MM.1S (cell line): ENCODE measurements at regions not wholly inside any gene's neighbourhood (a gene's known extent, or its start where the extent isn't known, plus 50 kb on each side); places are given as distances from the start of the nearest gene placed in this dataset.

ENCODE experiments used
- DNase-seq: peaks from one replicate; pipeline ENCODE4 v3.0.0-alpha.2; 2015
- H2AFZ ChIP-seq: fragments of 300-600 bp; sonication (generic); 2 replicates; pipeline ENCODE4 v1.6.0; 2016; ENCODE audit warnings: antibody characterized with exemption, low read length
- H3F3A ChIP-seq: fragments of 300-600 bp; sonication (generic); 2 replicates; pipeline ENCODE4 v1.6.1; 2016; ENCODE audit warnings: mild to moderate bottlenecking, antibody characterized with exemption, low read length, moderate library complexity, mixed read lengths; ENCODE audit not compliant: insufficient read depth
- H3K27ac ChIP-seq: fragments of 300-600 bp; sonication (generic); 2 replicates; pipeline ENCODE4 v1.5.1; 2016; ENCODE audit warnings: mild to moderate bottlenecking, low read length
- H3K27me3 ChIP-seq: fragments of 300-600 bp; sonication (generic); replicated peaks from 2 replicates; pipeline ENCODE4 v1.6.0; 2016; ENCODE audit warnings: low read length; ENCODE audit not compliant: insufficient read depth
- H3K36me3 ChIP-seq: fragments of 300-600 bp; sonication (generic); replicated peaks from 2 replicates; pipeline ENCODE4 v1.6.1; 2016; ENCODE audit warnings: mild to moderate bottlenecking, low read length, mixed read lengths; ENCODE audit not compliant: insufficient read depth
- H3K4me1 ChIP-seq: fragments of 300-600 bp; sonication (generic); 2 replicates; pipeline ENCODE4 v1.6.1; 2016; ENCODE audit warnings: low read length, mixed read lengths
- H3K4me2 ChIP-seq: fragments of 300-600 bp; sonication (generic); 2 replicates; pipeline ENCODE4 v1.6.0; 2016; ENCODE audit warnings: low read depth, low read length
- H3K4me3 ChIP-seq: fragments of 300-600 bp; sonication (generic); 2 replicates; pipeline ENCODE4 v1.5.1; 2016; ENCODE audit warnings: low read length, mixed read lengths
- H3K79me2 ChIP-seq: fragments of 300-600 bp; sonication (generic); 2 replicates; pipeline ENCODE4 v1.6.1; 2016; ENCODE audit warnings: mixed run types, low read length, mixed read lengths
- H3K9ac ChIP-seq: fragments of 300-600 bp; sonication (generic); 2 replicates; pipeline ENCODE4 v1.6.1; 2016; ENCODE audit warnings: low read length, mixed read lengths
- H3K9me2 ChIP-seq: fragments of 300-600 bp; sonication (generic); replicated peaks from 2 replicates; pipeline ENCODE4 v1.6.1; 2016; ENCODE audit warnings: mild to moderate bottlenecking, low read length, mixed read lengths; ENCODE audit not compliant: insufficient read depth
- H3K9me3 ChIP-seq: fragments of 300-600 bp; sonication (generic); replicated peaks from 2 replicates; pipeline ENCODE4 v1.6.1; 2016; ENCODE audit warnings: mild to moderate bottlenecking, low read length, mixed read lengths; ENCODE audit not compliant: insufficient read depth
- H4K20me1 ChIP-seq: fragments of 300-600 bp; sonication (generic); 2 replicates; pipeline ENCODE4 v1.6.1; 2016; ENCODE audit warnings: mild to moderate bottlenecking, low read length, moderate library complexity, mixed read lengths; ENCODE audit not compliant: insufficient read depth
- CTCF ChIP-seq: fragments of 300-600 bp; sonication (generic); IDR thresholded peaks from 2 replicates; pipeline ENCODE4 v1.5.1; 2016; ENCODE audit warnings: antibody characterized with exemption, low read length, mixed read lengths
- EZH2 ChIP-seq: fragments of 300-600 bp; sonication (generic); optimal IDR thresholded peaks from 2 replicates; pipeline ENCODE3; 2017; ENCODE audit warnings: low read depth, mild to moderate bottlenecking, antibody characterized with exemption, low read length, mixed read lengths
- EZH2phosphoT487 ChIP-seq: fragments of 300-600 bp; sonication (generic); IDR thresholded peaks from 2 replicates; pipeline ENCODE4 v1.6.1; 2018; ENCODE audit warnings: antibody characterized with exemption, low read length

- Histone ChIP-seq H3K79me2 (no peaks in the 10 kb centered on the region), H3K36me3 (no peaks in the 10 kb centered on the region), H2AFZ (no peak overlapping the region), H3F3A (no peaks in the 10 kb centered on the region), H3K4me3 (no peak overlapping the region), H3K9ac (no peak overlapping the region), H3K27me3 (no peaks in the 10 kb centered on the region), H3K9me2 (no peaks in the 10 kb centered on the region), H3K9me3 (no peaks in the 10 kb centered on the region), H3K27ac (no peak overlapping the region), H3K4me2 (no peak overlapping the region), H3K4me1 (no peaks in the 10 kb centered on the region), H4K20me1 (no peaks in the 10 kb centered on the region)
- TF ChIP-seq EZH2phosphoT487 (no peak), EZH2 (no peak), CTCF (no peak)
- no peak for DNase-seq
Measured at GRCh38 chr11:93075782-93076181, 106.3 kb downstream of the MTNR1B start.

- H3K9me3 ChIP-seq = no peaks in the 10 kb centered on the region
- no peaks in the 10 kb centered on the region for H4K20me1 ChIP-seq
- no peaks in the 10 kb centered on the region for H3K79me2 ChIP-seq
- H3F3A ChIP-seq = no peaks in the 10 kb centered on the region
- H3K4me1 ChIP-seq = no peaks in the 10 kb centered on the region
- no peak overlapping the region for H3K4me3 ChIP-seq
- no peak overlapping the region for H2AFZ ChIP-seq
- H3K27ac ChIP-seq = no peak overlapping the region
- H3K27me3 ChIP-seq = no peaks in the 10 kb centered on the region
- H3K36me3 ChIP-seq = no peaks in the 10 kb centered on the region
- H3K9me2 ChIP-seq = no peaks in the 10 kb centered on the region
- DNase-seq = no peak
- no peak overlapping the region for H3K9ac ChIP-seq
- no peak overlapping the region for H3K4me2 ChIP-seq
- TF ChIP-seq CTCF (no peak), EZH2phosphoT487 (no peak), EZH2 (no peak)
Measured at GRCh38 chr11:93080146-93080759, 110.8 kb downstream of the MTNR1B start.

- Histone ChIP-seq H3K4me1 (no peaks in the 10 kb centered on the region), H4K20me1 (no peaks in the 10 kb centered on the region), H3K27ac (no peak overlapping the region), H2AFZ (no peak overlapping the region), H3F3A (no peaks in the 10 kb centered on the region), H3K9me2 (no peaks in the 10 kb centered on the region), H3K27me3 (no peaks in the 10 kb centered on the region), H3K9me3 (no peaks in the 10 kb centered on the region), H3K9ac (no peak overlapping the region), H3K79me2 (no peaks in the 10 kb centered on the region), H3K36me3 (no peaks in the 10 kb centered on the region), H3K4me3 (no peak overlapping the region), H3K4me2 (no peak overlapping the region)
- TF ChIP-seq EZH2phosphoT487 (no peak), EZH2 (no peak), CTCF (no peak)
- no peak for DNase-seq
Measured at GRCh38 chr11:93081694-93082093, 112.2 kb downstream of the MTNR1B start.
